SJSA1 (cell line): ENCODE measurements at regions not wholly inside any gene's neighbourhood (a gene's known extent, or its start where the extent isn't known, plus 50 kb on each side); places are given as distances from the start of the nearest gene placed in this dataset.

ENCODE experiments used
- DNase-seq, 2 experiments: peaks; one replicate each; pipeline ENCODE4 v3.0.0-alpha.2; 2015 to 2020; ENCODE audit warnings: low spot score in 2 of 2, low read depth in 1 of 2
- H3K27ac ChIP-seq: fragments of 250-450 bp; sonication (Bioruptor Pico); 2 replicates; pipeline ENCODE4 v1.5.1; 2020; ENCODE audit warnings: mild to moderate bottlenecking, moderate library complexity
- H3K27me3 ChIP-seq: fragments of 250-450 bp; sonication (Bioruptor Pico); replicated peaks from 2 replicates; pipeline ENCODE4 v1.5.1; 2020; ENCODE audit warnings: mild to moderate bottlenecking, moderate library complexity
- H3K36me3 ChIP-seq: fragments of 250-450 bp; sonication (Bioruptor Pico); 2 replicates; pipeline ENCODE4 v1.5.1; 2020; ENCODE audit warnings: mild to moderate bottlenecking
- H3K4me1 ChIP-seq: fragments of 250-450 bp; sonication (Bioruptor Pico); replicated peaks from 2 replicates; pipeline ENCODE4 v1.6.1; 2021; ENCODE audit warnings: mild to moderate bottlenecking
- H3K4me3 ChIP-seq: fragments of 250-450 bp; sonication (Bioruptor Pico); 2 replicates; pipeline ENCODE4 v1.5.1; 2020; ENCODE audit warnings: mild to moderate bottlenecking
- H3K9me3 ChIP-seq: fragments of 250-450 bp; sonication (Bioruptor Pico); replicated peaks from 2 replicates; pipeline ENCODE4 v1.5.1; 2020; ENCODE audit warnings: mild to moderate bottlenecking

GRCh38 chr14:45362505-45362904 is 109.5 kb upstream of the MIS18BP1 start:
- no peak overlapping the region for H3K4me3 ChIP-seq
- H3K9me3 ChIP-seq: no peaks in the 10 kb centered on the region
- no peak overlapping the region for H3K27ac ChIP-seq
- H3K4me1 ChIP-seq: no peaks in the 10 kb centered on the region
- no peaks in the 10 kb centered on the region for H3K27me3 ChIP-seq
- no peak for DNase-seq
- no peaks in the 10 kb centered on the region for H3K36me3 ChIP-seq

DNA sequence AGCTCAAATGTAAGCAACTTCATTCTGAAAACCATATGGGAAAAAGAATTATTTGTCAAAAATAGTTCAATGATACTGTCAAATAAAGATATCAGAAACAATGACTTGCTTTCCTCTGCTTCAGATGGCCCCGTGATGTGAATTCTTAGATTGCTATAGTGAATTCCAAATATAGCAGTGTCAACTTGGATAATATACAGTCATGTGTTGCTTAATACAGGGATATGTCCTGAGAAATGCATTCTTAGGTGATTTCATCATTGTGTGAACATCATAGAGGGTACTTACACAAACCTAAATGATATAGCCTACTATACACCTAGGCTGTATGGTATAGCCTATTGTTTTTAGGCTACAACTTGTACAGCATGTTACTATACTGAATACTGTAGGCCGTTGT is 108.7 kb upstream of the MIS18BP1 start:
- Histone ChIP-seq H3K36me3 (no peaks in the 10 kb centered on the region), H3K4me1 (no peaks in the 10 kb centered on the region), H3K27ac (no peak overlapping the region), H3K4me3 (no peak overlapping the region), H3K9me3 (no peaks in the 10 kb centered on the region), H3K27me3 (no peaks in the 10 kb centered on the region)
- DNase-seq: no peak

GRCh38 chr14:45359746-45360145 is 106.7 kb upstream of the MIS18BP1 start:
- H3K4me3 ChIP-seq: no peak overlapping the region
- no peaks in the 10 kb centered on the region for H3K9me3 ChIP-seq
- DNase-seq: no peak
- H3K27ac ChIP-seq: no peak overlapping the region
- no peaks in the 10 kb centered on the region for H3K27me3 ChIP-seq
- H3K36me3 ChIP-seq: no peaks in the 10 kb centered on the region
- no peaks in the 10 kb centered on the region for H3K4me1 ChIP-seq

- no peak overlapping the region for H3K4me3 ChIP-seq
- H3K27ac ChIP-seq: no peak overlapping the region
- H3K27me3 ChIP-seq: no peaks in the 10 kb centered on the region
- 0 out of 2 replicates have a peak, but pooled peaks cover 2% of the 10 kb centered on the region for H3K9me3 ChIP-seq
- no peaks in the 10 kb centered on the region for H3K4me1 ChIP-seq
- no peaks in the 10 kb centered on the region for H3K36me3 ChIP-seq
- no peak for DNase-seq
Measured at GRCh38 chr14:45332360-45332988, 79.5 kb upstream of the MIS18BP1 start.

DNA sequence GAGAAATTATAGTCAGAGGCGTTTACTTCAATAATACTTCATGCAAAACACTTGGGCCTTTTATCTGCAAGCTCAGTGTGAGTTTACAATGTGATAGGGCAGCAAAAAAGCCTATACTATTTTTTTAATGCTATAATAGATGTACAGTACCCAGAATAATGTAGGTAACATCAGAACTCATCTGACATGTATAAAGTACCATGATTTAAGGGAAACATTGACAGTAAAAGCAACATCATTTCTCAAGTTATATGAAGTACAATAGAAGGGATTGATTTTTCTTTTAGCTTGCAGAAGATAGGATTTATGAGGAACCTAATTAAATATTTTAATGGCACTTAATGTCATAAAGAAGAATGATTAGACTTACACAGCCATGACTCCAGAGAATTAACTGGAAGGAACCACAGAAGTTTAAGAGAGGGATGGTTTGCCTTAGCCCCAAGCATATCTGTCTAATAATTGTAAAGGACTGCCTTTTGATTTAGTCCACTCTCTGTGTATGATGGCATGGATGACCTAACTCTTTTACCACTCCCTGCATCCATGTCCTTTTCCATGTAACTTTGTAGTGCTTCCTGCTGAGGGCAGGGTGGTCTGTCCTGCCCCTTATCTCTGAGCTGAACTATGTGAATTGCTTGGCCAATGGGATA is 55.9 kb upstream of the MIS18BP1 start:
- no peaks in the 10 kb centered on the region for H3K4me1 ChIP-seq

More for the DNA sequence above, 55.9 kb upstream of the MIS18BP1 start:
- no peak for DNase-seq
- no peak overlapping the region for H3K4me3 ChIP-seq
- H3K27ac ChIP-seq: no peak overlapping the region
- no peaks in the 10 kb centered on the region for H3K27me3 ChIP-seq
- no peaks in the 10 kb centered on the region; the same call in 1 of the 2 replicates for H3K9me3 ChIP-seq
- H3K36me3 ChIP-seq: no peaks in the 10 kb centered on the region
